Fibroblast of the aortic adventitia (primary cell): ENCODE measurements at regions not wholly inside any gene's neighbourhood (a gene's known extent, or its start where the extent isn't known, plus 50 kb on each side); places are given as distances from the start of the nearest gene placed in this dataset.

Experiments
- DNase-seq: peaks from one replicate; pipeline ENCODE4 v3.0.0-alpha.2; 2010; ENCODE audit warnings: low read depth
- H3K4me3 ChIP-seq: 2 replicates; pipeline ENCODE4 v1.5.1; 2011; ENCODE audit warnings: low read depth, mild to moderate bottlenecking, control low read depth, low read length, moderate library complexity
- CTCF ChIP-seq: IDR thresholded peaks from 2 replicates; pipeline ENCODE4 v1.5.1; 2011; ENCODE audit warnings: mild to moderate bottlenecking, low read length, control low read depth, inconsistent platforms; ENCODE audit not compliant: insufficient read depth

- no peak for DNase-seq
- H3K4me3 ChIP-seq, result no peak overlapping the region
- TF ChIP-seq CTCF, result no peak
Measured at GRCh38 chrX:87078231-87078630, 439.4 kb upstream of the KLHL4 start.

- H3K4me3 ChIP-seq, result no peak overlapping the region
- DNase-seq, result no peak
- TF ChIP-seq CTCF, result no peak
Measured at GRCh38 chrX:87098477-87098876, 419.1 kb upstream of the KLHL4 start.

GRCh38 chrX:87105131-87105530, 412.5 kb upstream of the KLHL4 start:
- H3K4me3 ChIP-seq, result no peak overlapping the region
- no peak for TF ChIP-seq CTCF
- no peak for DNase-seq

GRCh38 chrX:87110142-87110541, 407.5 kb upstream of the KLHL4 start:
- no peak for DNase-seq
- no peak overlapping the region for H3K4me3 ChIP-seq
- no peak for TF ChIP-seq CTCF

- no peak for TF ChIP-seq CTCF
- DNase-seq, result no peak
Measured at GRCh38 chrX:87140800-87141483, 376.7 kb upstream of the KLHL4 start.

GRCh38 chrX:87160435-87161010, 357.1 kb upstream of the KLHL4 start:
- TF ChIP-seq CTCF, result no peak

More at GRCh38 chrX:87140800-87141483, 376.7 kb upstream of the KLHL4 start:
- H3K4me3 ChIP-seq, result no peak overlapping the region

More at GRCh38 chrX:87160435-87161010, 357.1 kb upstream of the KLHL4 start:
- no peak overlapping the region for H3K4me3 ChIP-seq
- no peak for DNase-seq
